Psoas muscle (tissue), 7 donors: ENCODE measurements at regions not wholly inside any gene's neighbourhood (a gene's known extent, or its start where the extent isn't known, plus 50 kb on each side); places are given as distances from the start of the nearest gene placed in this dataset.

Experiments used
- ATAC-seq, 4 donors: fragments of 200-7000 bp; cut with Tn5 transposase; one replicate each; pipeline ENCODE4 v1.9.1; 2020; ENCODE audit warnings: moderate library complexity in 3 of 4, mild to moderate bottlenecking in 2 of 4
- DNase-seq, 2 donors: peaks; one replicate each; pipeline ENCODE4 v3.0.0-alpha.2; 2020
- H3K27ac ChIP-seq: fragments of 200-600 bp; one replicate; pipeline ENCODE4 v1.8.0; 2022
- H3K27me3 ChIP-seq, 3 donors: fragments of 200-600 bp in 1 of 3; one replicate each; pipeline versions ENCODE4 v1.6.1 to v1.8.0; 2013 to 2022; ENCODE audit warnings: low read length in 2 of 3, mild to moderate bottlenecking in 2 of 3, moderate library complexity in 1 of 3; ENCODE audit not compliant: insufficient read depth in 3 of 3
- H3K36me3 ChIP-seq, 2 donors: fragments of 200-600 bp in 1 of 2; one replicate each; pipeline versions ENCODE4 v1.6.1 to v1.8.0; 2013 to 2022; ENCODE audit warnings: low read depth in 1 of 2, mild to moderate bottlenecking in 1 of 2, moderate library complexity in 1 of 2; ENCODE audit not compliant: insufficient read depth in 1 of 2
- H3K4me1 ChIP-seq: fragments of 200-600 bp; one replicate; pipeline ENCODE4 v1.8.0; 2022
- H3K4me3 ChIP-seq: fragments of 200-600 bp; one replicate; pipeline ENCODE4 v1.8.0; 2022; ENCODE audit warnings: mild to moderate bottlenecking
- H3K9me3 ChIP-seq: fragments of 200-600 bp; one replicate; pipeline ENCODE4 v1.8.0; 2022
- WGBS, 3 donors: extraction: QIAGEN DNeasy Blood & Tissue Kit; methylation state at CpG; one replicate each; pipeline versions ENCODE4 v1.1.6 to v1.1.7; 2013; 5-methylcytosine and 5-hydroxymethylcytosine counted together
- intact Hi-C, 2 donors: fragments of 100-400 bp; cut with DNase I; formaldehyde crosslinking; loops; one replicate each; pipeline versions ENCODE4 v1.11.0 to v1.14.2; 2022
- TF ChIP-seq, protein P1 (sequence below): fragments of 200-600 bp; IDR thresholded peaks from one replicate; pipeline ENCODE4 v1.8.0; 2022; ENCODE audit warnings: antibody characterized with exemption
- donor health status: healthy with polysubstance abuse.
- donor health status: DM: no; HTN: no; CAD: no; lungs with moderate emphysema.
- donor health status: Bipolar disorder and iron deficiency.
- donor health status: healthy.
- donor health status: DM: yes; HTN: yes; CAD: no.
- donor health status: DM: no; HTN: no; CAD: no.
- donor health status: DM: yes; HTN: yes; CAD: no.

GRCh38 chr21:19123053-19123452, 719.5 kb upstream of the TMPRSS15 start:
- ATAC-seq (no peak), DNase-seq (no peak)
- Histone ChIP-seq H3K27me3 (no peaks in the 10 kb centered on the region), H3K36me3 (no peaks in the 10 kb centered on the region), H3K27ac (no peak overlapping the region), H3K4me1 (no peaks in the 10 kb centered on the region), H3K4me3 (no peak overlapping the region), H3K9me3 (no peaks in the 10 kb centered on the region)
- TF ChIP-seq, protein P1, sequence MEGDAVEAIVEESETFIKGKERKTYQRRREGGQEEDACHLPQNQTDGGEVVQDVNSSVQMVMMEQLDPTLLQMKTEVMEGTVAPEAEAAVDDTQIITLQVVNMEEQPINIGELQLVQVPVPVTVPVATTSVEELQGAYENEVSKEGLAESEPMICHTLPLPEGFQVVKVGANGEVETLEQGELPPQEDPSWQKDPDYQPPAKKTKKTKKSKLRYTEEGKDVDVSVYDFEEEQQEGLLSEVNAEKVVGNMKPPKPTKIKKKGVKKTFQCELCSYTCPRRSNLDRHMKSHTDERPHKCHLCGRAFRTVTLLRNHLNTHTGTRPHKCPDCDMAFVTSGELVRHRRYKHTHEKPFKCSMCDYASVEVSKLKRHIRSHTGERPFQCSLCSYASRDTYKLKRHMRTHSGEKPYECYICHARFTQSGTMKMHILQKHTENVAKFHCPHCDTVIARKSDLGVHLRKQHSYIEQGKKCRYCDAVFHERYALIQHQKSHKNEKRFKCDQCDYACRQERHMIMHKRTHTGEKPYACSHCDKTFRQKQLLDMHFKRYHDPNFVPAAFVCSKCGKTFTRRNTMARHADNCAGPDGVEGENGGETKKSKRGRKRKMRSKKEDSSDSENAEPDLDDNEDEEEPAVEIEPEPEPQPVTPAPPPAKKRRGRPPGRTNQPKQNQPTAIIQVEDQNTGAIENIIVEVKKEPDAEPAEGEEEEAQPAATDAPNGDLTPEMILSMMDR = no peak
- intact Hi-C loops = no loop called here
- WGBS, 3 donors = 83 to 87% (median 85%) methylated on average over 5 of the region's 5 CpGs

- Histone ChIP-seq H3K4me3 (no peak overlapping the region), H3K27me3 (no peaks in the 10 kb centered on the region), H3K9me3 (no peaks in the 10 kb centered on the region), H3K4me1 (no peaks in the 10 kb centered on the region), H3K27ac (no peak overlapping the region), H3K36me3 (no peaks in the 10 kb centered on the region)
- WGBS, 3 donors = 66 to 73% (median 69%) methylated on average over 2 of the region's 2 CpGs
- TF ChIP-seq, protein P1 = no peak
- intact Hi-C loops = no loop called here
- DNase-seq (no peak), ATAC-seq (no peak)
Observed at GRCh38 chr21:19123525-19123924, 719.9 kb upstream of the TMPRSS15 start.

GRCh38 chr21:19124691-19125090, 721.1 kb upstream of the TMPRSS15 start:
- Histone ChIP-seq H3K36me3 (no peaks in the 10 kb centered on the region), H3K9me3 (no peaks in the 10 kb centered on the region), H3K4me1 (no peaks in the 10 kb centered on the region), H3K27me3 (no peaks in the 10 kb centered on the region), H3K27ac (no peak overlapping the region), H3K4me3 (no peak overlapping the region)
- no peak for ATAC-seq
- no peak for DNase-seq
- TF ChIP-seq, protein P1 = no peak
- intact Hi-C loops = no loop called here

DNA sequence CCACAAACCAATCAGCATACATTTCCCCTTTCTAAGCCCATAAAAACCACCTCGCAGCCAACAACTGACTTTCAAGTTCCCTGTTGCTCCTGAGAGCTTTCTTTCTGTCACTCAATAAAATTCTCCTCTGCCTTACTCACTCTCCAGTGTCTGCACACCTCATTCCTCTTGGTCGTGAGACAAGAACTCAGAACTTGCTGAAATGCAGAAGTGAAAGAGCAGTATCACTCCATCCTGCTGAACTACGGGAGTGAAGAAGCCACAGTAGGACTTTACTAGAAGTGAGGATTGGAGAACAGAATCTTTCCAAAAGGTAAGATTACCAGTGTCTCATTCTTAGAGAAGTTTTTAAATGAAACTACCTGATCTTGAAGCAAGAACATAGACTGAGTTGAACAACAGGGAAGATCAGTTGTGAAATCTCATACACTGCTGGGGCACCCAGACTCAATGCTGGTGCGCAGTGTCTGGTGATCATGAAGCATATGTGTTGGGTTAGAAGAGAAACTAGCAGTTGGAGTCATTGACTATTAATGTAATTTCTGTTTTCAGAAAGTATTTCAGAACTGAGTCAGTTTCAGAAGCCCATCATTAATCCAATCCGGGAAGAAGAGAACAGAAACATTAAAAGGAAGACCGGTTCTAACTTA, 726.9 kb upstream of the TMPRSS15 start:
- Histone ChIP-seq H3K4me3 (no peak overlapping the region), H3K9me3 (no peaks in the 10 kb centered on the region), H3K27me3 (no peaks in the 10 kb centered on the region), H3K36me3 (no peaks in the 10 kb centered on the region), H3K27ac (no peak overlapping the region), H3K4me1 (no peaks in the 10 kb centered on the region)
- TF ChIP-seq, protein P1 = no peak
- intact Hi-C loops = no loop called here
- DNase-seq (no peak), ATAC-seq (no peak)
- WGBS, 3 donors = 62 to 68% (median 68%) methylated on average over 6 of the region's 6 CpGs

DNA sequence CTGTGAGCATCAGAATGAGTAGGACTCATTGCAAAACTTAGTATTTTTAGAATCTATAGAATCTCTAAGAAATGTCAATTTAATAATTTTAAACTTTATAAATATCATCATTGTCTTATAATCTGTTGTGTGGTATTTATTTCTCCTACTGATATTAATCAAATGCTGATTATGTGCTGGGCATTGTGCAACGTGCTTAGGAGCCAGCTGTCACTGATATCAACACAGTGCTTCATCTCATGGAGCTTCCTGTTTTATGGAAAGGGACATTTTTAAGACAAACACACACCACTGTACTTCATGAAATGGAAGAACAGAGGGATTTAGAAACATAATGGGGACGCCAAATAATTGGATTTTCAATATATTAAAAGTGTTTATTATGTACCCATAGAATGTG, 737.9 kb upstream of the TMPRSS15 start:
- Histone ChIP-seq H3K9me3 (no peaks in the 10 kb centered on the region), H3K27me3 (no peaks in the 10 kb centered on the region), H3K36me3 (no peaks in the 10 kb centered on the region), H3K4me1 (no peaks in the 10 kb centered on the region), H3K27ac (no peak overlapping the region), H3K4me3 (no peak overlapping the region)
- ATAC-seq = no peak
- intact Hi-C loops = no loop called here
- TF ChIP-seq, protein P1 = no peak
- 40 to 46% (median 45%) methylated on average over 2 of the region's 2 CpGs for whole genome bisulfite sequencing, 3 donors
- DNase-seq = no peak
